K562 (cell line): ENCODE measurements at regions not wholly inside any gene's neighbourhood (a gene's known extent, or its start where the extent isn't known, plus 50 kb on each side); places are given as distances from the start of the nearest gene placed in this dataset.

Experiments
- CBX1 ChIP-seq: sonication (generic); IDR thresholded peaks from 2 replicates; pipeline ENCODE4 v1.6.1; 2016; ENCODE audit warnings: antibody characterized with exemption, low read depth, mild to moderate bottlenecking
- CHD1 ChIP-seq: fragments of 200-600 bp; sonication (generic); IDR thresholded peaks from one replicate; pipeline ENCODE4 v1.6.1; 2012; ENCODE audit warnings: mild to moderate bottlenecking, moderate library complexity, low read length, inconsistent platforms
- JUN ChIP-seq, 2 experiments: sonication (generic) in 1 of 2; formaldehyde crosslinking in 1 of 2; IDR thresholded peaks; 2 replicates each; pipeline versions ENCODE4 v1.6.1 to v1.8.0; 2012 to 2022; ENCODE audit warnings: borderline replicate concordance in 2 of 2, mild to moderate bottlenecking in 2 of 2, improper control_type of control experiment in 1 of 2, low read depth in 1 of 2, low read length in 1 of 2, missing genetic modification reagents in 1 of 2
- MYC ChIP-seq, 2 experiments: fragments of 250-450 bp in 1 of 2; sonication (Bioruptor Pico) in 1 of 2; IDR thresholded peaks; 2 replicates each; pipeline versions ENCODE4 v1.5.1 to v1.6.1; 2012 to 2021; ENCODE audit warnings: low read depth in 2 of 2, borderline replicate concordance in 1 of 2, improper control_type of control experiment in 1 of 2, low read length in 1 of 2, mild to moderate bottlenecking in 1 of 2, moderate library complexity in 1 of 2

- no peak for TF ChIP-seq JUN (IDR thresholded peaks at IDR 0.05; ENCODE audit: borderline replicate concordance, low read depth, low read length)
- TF ChIP-seq JUN (CRISPR knock-in tag; IDR thresholded peaks at IDR 0.05; ENCODE audit: borderline replicate concordance) = no peak
- TF ChIP-seq MYC (IDR thresholded peaks at IDR 0.05; ENCODE audit: low read depth, low read length) = no peak
- TF ChIP-seq MYC (CRISPR knock-in tag; IDR thresholded peaks at IDR 0.05; ENCODE audit: borderline replicate concordance, low read depth) = no peak
- TF ChIP-seq CBX1 = no peak
- TF ChIP-seq CHD1 = no peak
Observed at GRCh38 chr1:208460823-208461222, 216.6 kb upstream of the PLXNA2 start.
